ENCODE measurements at regions not wholly inside any gene's neighbourhood (a gene's known extent, or its start where the extent isn't known, plus 50 kb on each side); places are given as distances from the start of the nearest gene placed in this dataset.
A peak's percentile ranks its signal among the peaks of the same experiment; 100 is the strongest.

DNA sequence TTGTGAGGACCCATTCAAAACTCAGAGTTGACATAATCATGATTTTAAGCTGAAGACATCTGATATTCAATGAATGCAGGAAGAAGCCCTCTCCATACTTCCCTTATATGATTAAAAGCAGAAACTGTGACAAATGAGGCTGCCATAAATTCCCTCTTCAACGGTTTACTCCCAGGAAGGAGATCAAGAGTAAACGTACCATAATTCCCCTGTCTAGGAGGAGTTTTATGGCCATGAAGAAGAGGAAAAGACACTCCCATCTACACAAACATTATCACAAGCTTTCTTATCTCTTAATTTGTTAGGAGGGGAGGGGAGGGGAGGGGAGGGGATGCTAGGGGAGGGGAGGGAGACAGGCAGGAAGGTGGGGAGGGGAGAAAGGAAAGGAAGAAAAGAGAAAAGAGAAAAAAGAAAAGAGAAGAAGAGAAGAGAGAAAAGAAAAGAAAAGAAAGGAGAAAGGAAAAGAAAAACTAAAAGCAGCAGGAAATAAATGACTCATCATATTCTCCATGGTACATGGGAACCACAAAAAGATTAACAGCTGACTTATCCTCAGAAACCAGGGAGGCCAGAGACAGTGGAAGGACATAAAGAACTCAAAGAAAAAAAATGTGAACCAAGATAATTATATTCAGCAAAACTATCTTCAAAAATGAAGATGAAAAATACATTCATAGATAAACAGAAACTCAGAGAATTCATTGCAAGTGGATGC, 121.6 kb downstream of the ALOX5 start (continued):
- TF ChIP-seq RCOR1 (IDR thresholded peaks at IDR 0.05; ENCODE audit: borderline replicate concordance in 1 of 2, low read depth in 2 of 2, low read length in 2 of 2) = peak in 1 of 2 experiments; percentile 77; a peak in 1 of 4 replicates
- TF ChIP-seq, protein P1, sequence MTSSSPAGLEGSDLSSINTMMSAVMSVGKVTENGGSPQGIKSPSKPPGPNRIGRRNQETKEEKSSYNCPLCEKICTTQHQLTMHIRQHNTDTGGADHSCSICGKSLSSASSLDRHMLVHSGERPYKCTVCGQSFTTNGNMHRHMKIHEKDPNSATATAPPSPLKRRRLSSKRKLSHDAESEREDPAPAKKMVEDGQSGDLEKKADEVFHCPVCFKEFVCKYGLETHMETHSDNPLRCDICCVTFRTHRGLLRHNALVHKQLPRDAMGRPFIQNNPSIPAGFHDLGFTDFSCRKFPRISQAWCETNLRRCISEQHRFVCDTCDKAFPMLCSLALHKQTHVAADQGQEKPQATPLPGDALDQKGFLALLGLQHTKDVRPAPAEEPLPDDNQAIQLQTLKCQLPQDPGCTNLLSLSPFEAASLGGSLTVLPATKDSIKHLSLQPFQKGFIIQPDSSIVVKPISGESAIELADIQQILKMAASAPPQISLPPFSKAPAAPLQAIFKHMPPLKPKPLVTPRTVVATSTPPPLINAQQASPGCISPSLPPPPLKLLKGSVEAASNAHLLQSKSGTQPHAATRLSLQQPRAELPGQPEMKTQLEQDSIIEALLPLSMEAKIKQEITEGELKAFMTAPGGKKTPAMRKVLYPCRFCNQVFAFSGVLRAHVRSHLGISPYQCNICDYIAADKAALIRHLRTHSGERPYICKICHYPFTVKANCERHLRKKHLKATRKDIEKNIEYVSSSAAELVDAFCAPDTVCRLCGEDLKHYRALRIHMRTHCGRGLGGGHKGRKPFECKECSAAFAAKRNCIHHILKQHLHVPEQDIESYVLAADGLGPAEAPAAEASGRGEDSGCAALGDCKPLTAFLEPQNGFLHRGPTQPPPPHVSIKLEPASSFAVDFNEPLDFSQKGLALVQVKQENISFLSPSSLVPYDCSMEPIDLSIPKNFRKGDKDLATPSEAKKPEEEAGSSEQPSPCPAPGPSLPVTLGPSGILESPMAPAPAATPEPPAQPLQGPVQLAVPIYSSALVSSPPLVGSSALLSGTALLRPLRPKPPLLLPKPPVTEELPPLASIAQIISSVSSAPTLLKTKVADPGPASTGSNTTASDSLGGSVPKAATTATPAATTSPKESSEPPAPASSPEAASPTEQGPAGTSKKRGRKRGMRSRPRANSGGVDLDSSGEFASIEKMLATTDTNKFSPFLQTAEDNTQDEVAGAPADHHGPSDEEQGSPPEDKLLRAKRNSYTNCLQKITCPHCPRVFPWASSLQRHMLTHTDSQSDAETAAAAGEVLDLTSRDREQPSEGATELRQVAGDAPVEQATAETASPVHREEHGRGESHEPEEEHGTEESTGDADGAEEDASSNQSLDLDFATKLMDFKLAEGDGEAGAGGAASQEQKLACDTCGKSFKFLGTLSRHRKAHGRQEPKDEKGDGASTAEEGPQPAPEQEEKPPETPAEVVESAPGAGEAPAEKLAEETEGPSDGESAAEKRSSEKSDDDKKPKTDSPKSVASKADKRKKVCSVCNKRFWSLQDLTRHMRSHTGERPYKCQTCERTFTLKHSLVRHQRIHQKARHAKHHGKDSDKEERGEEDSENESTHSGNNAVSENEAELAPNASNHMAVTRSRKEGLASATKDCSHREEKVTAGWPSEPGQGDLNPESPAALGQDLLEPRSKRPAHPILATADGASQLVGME (CRISPR knock-in tag; IDR thresholded peaks at IDR 0.05) = no peak
- TF ChIP-seq TAL1 (IDR thresholded peaks at IDR 0.05) = peak; percentile 61
- no peak for TF ChIP-seq PURB (CRISPR knock-in tag; IDR thresholded peaks at IDR 0.05; ENCODE audit: low read depth)
- TF ChIP-seq, protein P2, sequence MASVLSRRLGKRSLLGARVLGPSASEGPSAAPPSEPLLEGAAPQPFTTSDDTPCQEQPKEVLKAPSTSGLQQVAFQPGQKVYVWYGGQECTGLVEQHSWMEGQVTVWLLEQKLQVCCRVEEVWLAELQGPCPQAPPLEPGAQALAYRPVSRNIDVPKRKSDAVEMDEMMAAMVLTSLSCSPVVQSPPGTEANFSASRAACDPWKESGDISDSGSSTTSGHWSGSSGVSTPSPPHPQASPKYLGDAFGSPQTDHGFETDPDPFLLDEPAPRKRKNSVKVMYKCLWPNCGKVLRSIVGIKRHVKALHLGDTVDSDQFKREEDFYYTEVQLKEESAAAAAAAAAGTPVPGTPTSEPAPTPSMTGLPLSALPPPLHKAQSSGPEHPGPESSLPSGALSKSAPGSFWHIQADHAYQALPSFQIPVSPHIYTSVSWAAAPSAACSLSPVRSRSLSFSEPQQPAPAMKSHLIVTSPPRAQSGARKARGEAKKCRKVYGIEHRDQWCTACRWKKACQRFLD (CRISPR knock-in tag; IDR thresholded peaks at IDR 0.05) = no peak
- TF ChIP-seq HCFC1 (IDR thresholded peaks at IDR 0.05; ENCODE audit: low read depth, low read length) = no peak
- TF ChIP-seq, protein P3, sequence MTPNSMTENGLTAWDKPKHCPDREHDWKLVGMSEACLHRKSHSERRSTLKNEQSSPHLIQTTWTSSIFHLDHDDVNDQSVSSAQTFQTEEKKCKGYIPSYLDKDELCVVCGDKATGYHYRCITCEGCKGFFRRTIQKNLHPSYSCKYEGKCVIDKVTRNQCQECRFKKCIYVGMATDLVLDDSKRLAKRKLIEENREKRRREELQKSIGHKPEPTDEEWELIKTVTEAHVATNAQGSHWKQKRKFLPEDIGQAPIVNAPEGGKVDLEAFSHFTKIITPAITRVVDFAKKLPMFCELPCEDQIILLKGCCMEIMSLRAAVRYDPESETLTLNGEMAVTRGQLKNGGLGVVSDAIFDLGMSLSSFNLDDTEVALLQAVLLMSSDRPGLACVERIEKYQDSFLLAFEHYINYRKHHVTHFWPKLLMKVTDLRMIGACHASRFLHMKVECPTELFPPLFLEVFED (CRISPR knock-in tag; conservative IDR thresholded peaks at IDR 0.05) = no peak
- TF ChIP-seq, protein P4, sequence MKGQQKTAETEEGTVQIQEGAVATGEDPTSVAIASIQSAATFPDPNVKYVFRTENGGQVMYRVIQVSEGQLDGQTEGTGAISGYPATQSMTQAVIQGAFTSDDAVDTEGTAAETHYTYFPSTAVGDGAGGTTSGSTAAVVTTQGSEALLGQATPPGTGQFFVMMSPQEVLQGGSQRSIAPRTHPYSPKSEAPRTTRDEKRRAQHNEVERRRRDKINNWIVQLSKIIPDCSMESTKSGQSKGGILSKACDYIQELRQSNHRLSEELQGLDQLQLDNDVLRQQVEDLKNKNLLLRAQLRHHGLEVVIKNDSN (CRISPR knock-in tag; IDR thresholded peaks at IDR 0.05) = no peak
- TF ChIP-seq TAF7 (tag; IDR thresholded peaks at IDR 0.05) = no peak
- TF ChIP-seq ADNP (tag; IDR thresholded peaks at IDR 0.05) = no peak
- TF ChIP-seq MTA1 (IDR thresholded peaks at IDR 0.05; ENCODE audit: borderline replicate concordance) = peak; percentile 86
- TF ChIP-seq SIN3B (IDR thresholded peaks at IDR 0.05; ENCODE audit: low read depth) = no peak
- TF ChIP-seq, protein P5, sequence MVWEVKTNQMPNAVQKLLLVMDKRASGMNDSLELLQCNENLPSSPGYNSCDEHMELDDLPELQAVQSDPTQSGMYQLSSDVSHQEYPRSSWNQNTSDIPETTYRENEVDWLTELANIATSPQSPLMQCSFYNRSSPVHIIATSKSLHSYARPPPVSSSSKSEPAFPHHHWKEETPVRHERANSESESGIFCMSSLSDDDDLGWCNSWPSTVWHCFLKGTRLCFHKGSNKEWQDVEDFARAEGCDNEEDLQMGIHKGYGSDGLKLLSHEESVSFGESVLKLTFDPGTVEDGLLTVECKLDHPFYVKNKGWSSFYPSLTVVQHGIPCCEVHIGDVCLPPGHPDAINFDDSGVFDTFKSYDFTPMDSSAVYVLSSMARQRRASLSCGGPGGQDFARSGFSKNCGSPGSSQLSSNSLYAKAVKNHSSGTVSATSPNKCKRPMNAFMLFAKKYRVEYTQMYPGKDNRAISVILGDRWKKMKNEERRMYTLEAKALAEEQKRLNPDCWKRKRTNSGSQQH (CRISPR knock-in tag; IDR thresholded peaks at IDR 0.05) = no peak
- TF ChIP-seq, protein P6, sequence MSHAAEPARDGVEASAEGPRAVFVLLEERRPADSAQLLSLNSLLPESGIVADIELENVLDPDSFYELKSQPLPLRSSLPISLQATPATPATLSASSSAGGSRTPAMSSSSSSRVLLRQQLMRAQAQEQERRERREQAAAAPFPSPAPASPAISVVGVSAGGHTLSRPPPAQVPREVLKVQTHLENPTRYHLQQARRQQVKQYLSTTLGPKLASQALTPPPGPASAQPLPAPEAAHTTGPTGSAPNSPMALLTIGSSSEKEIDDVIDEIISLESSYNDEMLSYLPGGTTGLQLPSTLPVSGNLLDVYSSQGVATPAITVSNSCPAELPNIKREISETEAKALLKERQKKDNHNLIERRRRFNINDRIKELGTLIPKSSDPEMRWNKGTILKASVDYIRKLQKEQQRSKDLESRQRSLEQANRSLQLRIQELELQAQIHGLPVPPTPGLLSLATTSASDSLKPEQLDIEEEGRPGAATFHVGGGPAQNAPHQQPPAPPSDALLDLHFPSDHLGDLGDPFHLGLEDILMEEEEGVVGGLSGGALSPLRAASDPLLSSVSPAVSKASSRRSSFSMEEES (CRISPR knock-in tag; IDR thresholded peaks at IDR 0.05) = no peak
- TF ChIP-seq ZNF24 (IDR thresholded peaks at IDR 0.05) = peak; percentile 46; the same call in 1 of the 2 replicates

Measured in K562 (cell line).